ENCODE measurements at regions not wholly inside any gene's neighbourhood (a gene's known extent, or its start where the extent isn't known, plus 50 kb on each side); places are given as distances from the start of the nearest gene placed in this dataset.

GRCh38 chr1:218211241-218211640 is 73.9 kb upstream of the RRP15 start:
- TF ChIP-seq EZH2 (IDR thresholded peaks at IDR 0.05) (no peak), POLR2AphosphoS5 (IDR thresholded peaks at IDR 0.05; ENCODE audit: borderline replicate concordance, low read depth, low read length) (no peak), FOXP2 (optimal IDR thresholded peaks at IDR 0.05; ENCODE audit: control extremely low read depth, extremely low read length, insufficient read depth) (no peak)

Measured in SK-N-MC (cell line).